ENCODE measurements at regions not wholly inside any gene's neighbourhood (a gene's known extent, or its start where the extent isn't known, plus 50 kb on each side); places are given as distances from the start of the nearest gene placed in this dataset.
A peak's percentile ranks its signal among the peaks of the same experiment; 100 is the strongest.

- H3K4me3 ChIP-seq, result no peak overlapping the region
- TF ChIP-seq EZH2 (IDR thresholded peaks at IDR 0.05; ENCODE audit: low read depth) (no peak), CTCF (conservative IDR thresholded peaks at IDR 0.05) (no peak)
- no peaks in the 10 kb centered on the region for H3K36me3 ChIP-seq (ENCODE audit: low read depth)
These were observed 214.2 kb upstream of the ARHGAP42 start for GRCh38 chr11:100472727-100473389.

GRCh38 chr11:100473390-100473740 lies 213.7 kb upstream of the ARHGAP42 start:
- H3K9me3 ChIP-seq (ENCODE audit: insufficient read depth, low read depth), result no peaks in the 10 kb centered on the region
- intact Hi-C loops (cut with micrococcal nuclease; ENCODE audit: unreplicated experiment), result no loop called here
- no peaks in the 10 kb centered on the region for H3F3A ChIP-seq (ENCODE audit: insufficient read depth, low read depth)
- no peaks in the 10 kb centered on the region for H3K36me3 ChIP-seq (ENCODE audit: low read depth)
- H3K4me3 ChIP-seq, result no peak overlapping the region
- ChIA-PET POLR2A (ENCODE audit: unreplicated experiment) (no interaction called here), CTCF (no interaction called here)
- no peaks in the 10 kb centered on the region for H3K9me2 ChIP-seq (ENCODE audit: insufficient read depth)
- H4K20me1 ChIP-seq (ENCODE audit: insufficient read depth), result no peaks in the 10 kb centered on the region
- no TSS peak for BruUV-seq (replicated peaks)
- H3K4me2 ChIP-seq, result no peak overlapping the region
- H2AFZ ChIP-seq, result no peak overlapping the region
- no peak for DNase-seq
- no peak for TF ChIP-seq CTCF (conservative IDR thresholded peaks at IDR 0.05)
- TF ChIP-seq EZH2 (IDR thresholded peaks at IDR 0.05; ENCODE audit: low read depth), result no peak
- no peaks in the 10 kb centered on the region for H3K4me1 ChIP-seq (replicated peaks; ENCODE audit: insufficient read depth)
- no peaks in the 10 kb centered on the region for H3K79me2 ChIP-seq (ENCODE audit: low read depth)
- H3K27me3 ChIP-seq (ENCODE audit: insufficient read depth, low read depth), result 0 out of 2 replicates have a peak, but pooled peaks cover 2% of the 10 kb centered on the region
- no peak overlapping the region for H3K27ac ChIP-seq

More at GRCh38 chr11:100472727-100473389, 214.2 kb upstream of the ARHGAP42 start:
- Histone ChIP-seq H3F3A (ENCODE audit: insufficient read depth, low read depth) (no peaks in the 10 kb centered on the region), H3K9me2 (ENCODE audit: insufficient read depth) (no peaks in the 10 kb centered on the region), H3K79me2 (ENCODE audit: low read depth) (no peaks in the 10 kb centered on the region), H3K27me3 (ENCODE audit: insufficient read depth, low read depth) (0 out of 2 replicates have a peak, but pooled peaks cover 2% of the 10 kb centered on the region), H2AFZ (no peak overlapping the region), H4K20me1 (ENCODE audit: insufficient read depth) (no peaks in the 10 kb centered on the region), H3K27ac (no peak overlapping the region), H3K4me1 (replicated peaks; ENCODE audit: insufficient read depth) (no peaks in the 10 kb centered on the region), H3K4me2 (no peak overlapping the region), H3K9me3 (ENCODE audit: insufficient read depth, low read depth) (no peaks in the 10 kb centered on the region)
- ChIA-PET CTCF (no interaction called here), POLR2A (ENCODE audit: unreplicated experiment) (no interaction called here)
- BruUV-seq (replicated peaks), result no TSS peak
- no peak for DNase-seq
- intact Hi-C loops (cut with micrococcal nuclease; ENCODE audit: unreplicated experiment), result no loop called here

GRCh38 chr11:100484948-100485347 lies 202.1 kb upstream of the ARHGAP42 start:
- H3K79me2 ChIP-seq (ENCODE audit: low read depth), result no peaks in the 10 kb centered on the region
- H3K4me2 ChIP-seq, result no peak overlapping the region
- TF ChIP-seq CTCF (conservative IDR thresholded peaks at IDR 0.05) (no peak), EZH2 (IDR thresholded peaks at IDR 0.05; ENCODE audit: low read depth) (no peak)
- intact Hi-C loops (cut with micrococcal nuclease; ENCODE audit: unreplicated experiment), result no loop called here
- ChIA-PET CTCF (no interaction called here), POLR2A (ENCODE audit: unreplicated experiment) (no interaction called here)
- H3K27me3 ChIP-seq (ENCODE audit: insufficient read depth, low read depth), result no peaks in the 10 kb centered on the region
- H3K4me1 ChIP-seq (replicated peaks; ENCODE audit: insufficient read depth), result peaks cover 11% of the 10 kb centered on the region; the same call in 1 of the 2 replicates
- no peaks in the 10 kb centered on the region for H4K20me1 ChIP-seq (ENCODE audit: insufficient read depth)
- H2AFZ ChIP-seq, result no peak overlapping the region
- no peaks in the 10 kb centered on the region for H3K9me2 ChIP-seq (ENCODE audit: insufficient read depth)
- no TSS peak for BruUV-seq (replicated peaks)
- no peaks in the 10 kb centered on the region for H3F3A ChIP-seq (ENCODE audit: insufficient read depth, low read depth)
- DNase-seq, result peak in 1 of 2 experiments; percentile 50
- no peak overlapping the region for H3K27ac ChIP-seq
- no peak overlapping the region for H3K4me3 ChIP-seq
- H3K9me3 ChIP-seq (ENCODE audit: insufficient read depth, low read depth), result no peaks in the 10 kb centered on the region
- no peaks in the 10 kb centered on the region for H3K36me3 ChIP-seq (ENCODE audit: low read depth)
